ENCODE measurements at regions not wholly inside any gene's neighbourhood (a gene's known extent, or its start where the extent isn't known, plus 50 kb on each side); places are given as distances from the start of the nearest gene placed in this dataset.
"Not testable (repeated sequence)": the region's sequence is repeated elsewhere in the genome, so short reads cannot be mapped to it uniquely, and the experiment has no call there.

GRCh38 chr5:159657298-159657697, 259.0 kb upstream of the ADRA1B start:
- no peak for DNase-seq

- DNase-seq = no peak
Observed at GRCh38 chr5:159657771-159658170, 258.5 kb upstream of the ADRA1B start.

GRCh38 chr5:159658266-159658925, 257.9 kb upstream of the ADRA1B start:
- DNase-seq = no peak

- no peak for DNase-seq
Observed at GRCh38 chr5:159660401-159660800, 255.9 kb upstream of the ADRA1B start.

GRCh38 chr5:159663986-159664385, 252.3 kb upstream of the ADRA1B start:
- DNase-seq = no peak

- no peak for DNase-seq
Observed at GRCh38 chr5:159667286-159667685, 249.0 kb upstream of the ADRA1B start.

GRCh38 chr5:159668556-159668955, 247.7 kb upstream of the ADRA1B start:
- DNase-seq = peak; percentile 4

GRCh38 chr5:159669559-159669958, 246.7 kb upstream of the ADRA1B start:
- no peak for DNase-seq

- DNase-seq = no peak
Observed at GRCh38 chr5:159671886-159672285, 244.4 kb upstream of the ADRA1B start.

GRCh38 chr5:159673538-159673937, 242.7 kb upstream of the ADRA1B start:
- no peak for DNase-seq

- no peak for DNase-seq
Observed at GRCh38 chr5:159678657-159679392, 237.5 kb upstream of the ADRA1B start.

- no peak for DNase-seq
Observed at GRCh38 chr5:159680095-159680494, 236.2 kb upstream of the ADRA1B start.

GRCh38 chr5:159681661-159682060, 234.6 kb upstream of the ADRA1B start:
- no peak for DNase-seq

GRCh38 chr5:159682623-159683022, 233.7 kb upstream of the ADRA1B start:
- DNase-seq = no peak

- not testable (repeated sequence) for DNase-seq
Observed at GRCh38 chr5:159687892-159688291, 228.4 kb upstream of the ADRA1B start.

- no peak for DNase-seq
Observed at GRCh38 chr5:159695741-159696294, 220.5 kb upstream of the ADRA1B start.

GRCh38 chr5:159697530-159697929, 218.8 kb upstream of the ADRA1B start:
- no peak for DNase-seq

GRCh38 chr5:159698322-159698721, 218.0 kb upstream of the ADRA1B start:
- DNase-seq = no peak

GRCh38 chr5:159700016-159700415, 216.3 kb upstream of the ADRA1B start:
- no peak for DNase-seq

- DNase-seq = no peak
Observed at GRCh38 chr5:159702301-159702700, 214.0 kb upstream of the ADRA1B start.

GRCh38 chr5:159702826-159703225, 213.5 kb upstream of the ADRA1B start:
- DNase-seq = no peak

- DNase-seq = no peak
Observed at GRCh38 chr5:159704160-159704559, 212.1 kb upstream of the ADRA1B start.

GRCh38 chr5:159705948-159706347, 210.3 kb upstream of the ADRA1B start:
- DNase-seq = no peak

- DNase-seq = no peak
Observed at GRCh38 chr5:159708090-159708489, 208.2 kb upstream of the ADRA1B start.
